Breast epithelium (tissue), 4 donors: ENCODE measurements at regions not wholly inside any gene's neighbourhood (a gene's known extent, or its start where the extent isn't known, plus 50 kb on each side); places are given as distances from the start of the nearest gene placed in this dataset.

Experiments
- DNase-seq, 2 donors: peaks; one replicate each; pipeline ENCODE4 v3.0.0-alpha.2; 2019; ENCODE audit warnings: low spot score in 2 of 2
- H3K27ac ChIP-seq, 2 donors: fragments of 200-600 bp; sonication (generic) in 1 of 2; one replicate each; pipeline ENCODE4 v1.5.1; 2016 to 2019; ENCODE audit warnings: mild to moderate bottlenecking in 1 of 2
- H3K27me3 ChIP-seq, 2 donors: fragments of 200-600 bp; sonication (generic) in 1 of 2; one replicate each; pipeline versions ENCODE4 v1.5.1 to v1.6.0; 2017 to 2019; ENCODE audit warnings: control low read depth in 1 of 2, mild to moderate bottlenecking in 1 of 2
- H3K36me3 ChIP-seq: fragments of 200-600 bp; one replicate; pipeline ENCODE4 v1.5.1; 2019
- H3K4me1 ChIP-seq, 2 donors: fragments of 200-600 bp; sonication (generic); one replicate each; pipeline ENCODE4 v1.5.1; 2016 to 2019; ENCODE audit warnings: control low read depth in 1 of 2
- H3K4me3 ChIP-seq, 3 donors: fragments of 200-600 bp; sonication (generic); 1 replicate in 2 of 3; 2 replicates in 1 of 3; pipeline ENCODE4 v1.5.1; 2016 to 2019; ENCODE audit warnings: mild to moderate bottlenecking in 3 of 3, moderate library complexity in 2 of 3
- H3K9me3 ChIP-seq, 2 donors: fragments of 200-600 bp; sonication (generic) in 1 of 2; one replicate each; pipeline ENCODE4 v1.5.1; 2016 to 2019; ENCODE audit warnings: control low read depth in 1 of 2
- CTCF ChIP-seq, 3 donors: fragments of 450-650 bp; IDR thresholded peaks; one replicate each; pipeline ENCODE4 v1.5.1; 2016 to 2017; ENCODE audit warnings: antibody characterized with exemption in 3 of 3, mild to moderate bottlenecking in 3 of 3, moderate library complexity in 3 of 3
- POLR2A ChIP-seq: fragments of 450-650 bp; IDR thresholded peaks from one replicate; pipeline ENCODE4 v1.6.1; 2016; ENCODE audit warnings: antibody characterized with exemption, mild to moderate bottlenecking, moderate library complexity
- POLR2AphosphoS5 ChIP-seq, 3 donors: sonication (generic); formaldehyde crosslinking; IDR thresholded peaks; one replicate each; pipeline ENCODE4 v1.6.1; 2017; ENCODE audit warnings: antibody characterized with exemption in 3 of 3
- intact Hi-C: fragments of 100-400 bp; cut with DNase I; formaldehyde crosslinking; loops from one replicate; pipeline ENCODE4 v1.15.1; 2023; ENCODE audit warnings: low total_unique reads

- TF ChIP-seq POLR2AphosphoS5 (IDR thresholded peaks at IDR 0.05) (no peak), CTCF (IDR thresholded peaks at IDR 0.05) (no peak), POLR2A (no peak)
- no peak for DNase-seq
- H3K27ac ChIP-seq = no peak overlapping the region
Observed at GRCh38 chr6:121925534-121926255, 473.8 kb upstream of the HSF2 start.

GRCh38 chr6:121929301-121929700, 470.2 kb upstream of the HSF2 start:
- no peaks in the 10 kb centered on the region for H3K9me3 ChIP-seq
- TF ChIP-seq POLR2AphosphoS5 (IDR thresholded peaks at IDR 0.05) (no peak), CTCF (IDR thresholded peaks at IDR 0.05) (no peak), POLR2A (no peak)
- no peak for DNase-seq
- no peaks in the 10 kb centered on the region for H3K27me3 ChIP-seq
- intact Hi-C loops = no loop called here
- no peaks in the 10 kb centered on the region for H3K36me3 ChIP-seq
- no peaks in the 10 kb centered on the region for H3K4me1 ChIP-seq
- H3K4me3 ChIP-seq = no peak overlapping the region
- no peak overlapping the region for H3K27ac ChIP-seq

More at GRCh38 chr6:121925534-121926255, 473.8 kb upstream of the HSF2 start:
- Histone ChIP-seq H3K9me3 (no peaks in the 10 kb centered on the region), H3K36me3 (no peaks in the 10 kb centered on the region), H3K4me1 (no peaks in the 10 kb centered on the region), H3K4me3 (no peak overlapping the region), H3K27me3 (no peaks in the 10 kb centered on the region)
- intact Hi-C loops = no loop called here

- Histone ChIP-seq H3K4me1 (no peaks in the 10 kb centered on the region), H3K27ac (no peak overlapping the region), H3K9me3 (no peaks in the 10 kb centered on the region), H3K27me3 (no peaks in the 10 kb centered on the region), H3K4me3 (no peak overlapping the region), H3K36me3 (no peaks in the 10 kb centered on the region)
- no peak for DNase-seq
- intact Hi-C loops = no loop called here
- TF ChIP-seq POLR2A (no peak), POLR2AphosphoS5 (IDR thresholded peaks at IDR 0.05) (peak in 1 of 3 donors; percentile 23), CTCF (IDR thresholded peaks at IDR 0.05) (no peak)
Observed at GRCh38 chr6:121932076-121932991, 467.1 kb upstream of the HSF2 start.

- no peak overlapping the region for H3K4me3 ChIP-seq
- TF ChIP-seq POLR2A (no peak), CTCF (IDR thresholded peaks at IDR 0.05) (no peak), POLR2AphosphoS5 (IDR thresholded peaks at IDR 0.05) (no peak)
- DNase-seq = no peak
- intact Hi-C loops = no loop called here
- no peaks in the 10 kb centered on the region for H3K4me1 ChIP-seq
- no peak overlapping the region for H3K27ac ChIP-seq
- no peaks in the 10 kb centered on the region for H3K27me3 ChIP-seq
- no peaks in the 10 kb centered on the region for H3K9me3 ChIP-seq
- H3K36me3 ChIP-seq = no peaks in the 10 kb centered on the region
Observed at GRCh38 chr6:121934451-121934850, 465.0 kb upstream of the HSF2 start.

- Histone ChIP-seq H3K4me3 (no peak overlapping the region), H3K4me1 (no peaks in the 10 kb centered on the region), H3K27me3 (no peaks in the 10 kb centered on the region), H3K27ac (no peak overlapping the region), H3K9me3 (no peaks in the 10 kb centered on the region), H3K36me3 (no peaks in the 10 kb centered on the region)
- intact Hi-C loops = no loop called here
- DNase-seq = no peak
- TF ChIP-seq POLR2AphosphoS5 (IDR thresholded peaks at IDR 0.05) = no peak
- TF ChIP-seq POLR2A = no peak
- TF ChIP-seq CTCF (IDR thresholded peaks at IDR 0.05) = no peak
Observed at GRCh38 chr6:121940728-121941127, 458.7 kb upstream of the HSF2 start.
